Suprapubic skin (tissue), 4 donors: ENCODE measurements at regions not wholly inside any gene's neighbourhood (a gene's known extent, or its start where the extent isn't known, plus 50 kb on each side); places are given as distances from the start of the nearest gene placed in this dataset.

ENCODE experiments used
- DNase-seq, 2 donors: peaks; one replicate each; pipeline ENCODE4 v3.0.0-alpha.2; 2019; ENCODE audit warnings: low spot score in 2 of 2
- H3K27ac ChIP-seq: fragments of 200-600 bp; sonication (generic); one replicate; pipeline ENCODE4 v1.5.1; 2019
- H3K27me3 ChIP-seq: fragments of 200-600 bp; sonication (generic); one replicate; pipeline ENCODE4 v1.5.1; 2019
- H3K36me3 ChIP-seq: fragments of 200-600 bp; sonication (generic); one replicate; pipeline ENCODE4 v1.5.1; 2019
- H3K4me1 ChIP-seq: fragments of 200-600 bp; sonication (generic); one replicate; pipeline ENCODE4 v1.5.1; 2019
- H3K4me3 ChIP-seq: fragments of 200-600 bp; sonication (generic); one replicate; pipeline ENCODE4 v1.5.1; 2019; ENCODE audit warnings: mild to moderate bottlenecking
- H3K9me3 ChIP-seq: fragments of 200-600 bp; sonication (generic); one replicate; pipeline ENCODE4 v1.5.1; 2019
- CTCF ChIP-seq, 2 donors: fragments of 200-600 bp in 1 of 2; fragments of 450-650 bp in 1 of 2; sonication (generic) in 1 of 2; IDR thresholded peaks; one replicate each; pipeline ENCODE4 v1.5.1; 2016 to 2019; ENCODE audit warnings: antibody characterized with exemption in 2 of 2, mild to moderate bottlenecking in 1 of 2, moderate library complexity in 1 of 2
- EP300 ChIP-seq: sonication (generic); formaldehyde crosslinking; IDR thresholded peaks from one replicate; pipeline ENCODE4 v1.6.1; 2017; ENCODE audit warnings: antibody characterized with exemption
- POLR2A ChIP-seq, 2 donors: fragments of 450-650 bp; IDR thresholded peaks; one replicate each; pipeline ENCODE4 v1.6.1; 2017; ENCODE audit warnings: antibody characterized with exemption in 2 of 2, mild to moderate bottlenecking in 2 of 2, moderate library complexity in 2 of 2
- POLR2AphosphoS5 ChIP-seq, 3 donors: sonication (generic); formaldehyde crosslinking; IDR thresholded peaks; one replicate each; pipeline ENCODE4 v1.6.1; 2017; ENCODE audit warnings: antibody characterized with exemption in 3 of 3
- WGBS: methylation state at CpG from one replicate; pipeline ENCODE4 v1.1.5; 2018; 5-methylcytosine and 5-hydroxymethylcytosine counted together

GRCh38 chr9:30697958-30698357 is 1686.5 kb upstream of the ACO1 start:
- Histone ChIP-seq H3K27ac (no peak overlapping the region), H3K4me1 (no peaks in the 10 kb centered on the region), H3K9me3 (no peaks in the 10 kb centered on the region), H3K27me3 (no peaks in the 10 kb centered on the region), H3K4me3 (no peak overlapping the region), H3K36me3 (no peaks in the 10 kb centered on the region)
- DNase-seq: no peak
- TF ChIP-seq POLR2A (IDR thresholded peaks at IDR 0.05): no peak
- TF ChIP-seq POLR2AphosphoS5 (IDR thresholded peaks at IDR 0.05): no peak
- TF ChIP-seq EP300: no peak
- WGBS: 71% methylated on average over 2 of the region's 2 CpGs

DNA sequence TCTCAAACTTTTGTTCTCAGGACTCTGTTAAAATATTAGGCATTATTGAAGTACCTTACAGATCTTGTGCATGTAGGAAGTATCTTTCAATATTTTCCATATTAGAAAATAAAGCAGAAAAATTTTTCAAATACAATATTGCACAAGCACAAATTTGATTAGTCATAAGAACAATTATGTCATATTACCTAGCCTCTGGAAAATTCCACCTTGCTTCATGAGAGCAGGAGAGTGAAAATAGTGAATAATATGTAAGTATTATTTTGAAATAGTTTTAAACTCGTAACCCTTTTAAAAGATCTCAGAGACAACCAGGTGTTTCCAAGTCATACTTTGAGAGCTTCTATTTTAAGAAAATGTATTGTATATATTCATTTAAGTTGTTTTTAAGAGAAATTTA is 1672.9 kb upstream of the ACO1 start:
- no peak overlapping the region for H3K4me3 ChIP-seq
- H3K9me3 ChIP-seq: no peaks in the 10 kb centered on the region
- H3K4me1 ChIP-seq: no peaks in the 10 kb centered on the region
- TF ChIP-seq POLR2AphosphoS5 (IDR thresholded peaks at IDR 0.05) (no peak), CTCF (IDR thresholded peaks at IDR 0.05) (no peak), EP300 (no peak), POLR2A (IDR thresholded peaks at IDR 0.05) (no peak)
- no peak overlapping the region for H3K27ac ChIP-seq
- no peak for DNase-seq
- H3K36me3 ChIP-seq: no peaks in the 10 kb centered on the region
- 67% methylated on average over 1 of the region's 1 CpG for WGBS
- H3K27me3 ChIP-seq: no peaks in the 10 kb centered on the region

DNA sequence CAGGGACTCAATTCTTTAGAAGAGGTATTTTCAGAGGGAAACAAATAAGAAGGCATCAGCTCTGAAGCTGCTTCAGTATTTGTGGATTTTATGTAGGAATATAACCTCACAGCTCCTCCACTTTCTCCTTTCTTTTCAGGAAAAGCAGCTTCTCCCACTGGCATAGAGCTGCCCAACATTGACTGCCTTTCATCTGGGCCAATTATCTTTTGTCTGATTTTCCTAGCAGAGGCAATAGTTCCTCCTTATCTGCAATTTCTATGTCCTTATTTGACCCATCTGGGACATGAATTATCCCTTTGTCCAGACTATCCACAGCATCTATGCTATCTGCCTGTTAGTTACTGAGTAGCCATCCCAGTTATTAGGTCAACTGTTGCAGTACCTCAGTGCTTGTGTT is 1671.2 kb upstream of the ACO1 start:
- TF ChIP-seq POLR2AphosphoS5 (IDR thresholded peaks at IDR 0.05) (no peak), CTCF (IDR thresholded peaks at IDR 0.05) (no peak), POLR2A (IDR thresholded peaks at IDR 0.05) (no peak), EP300 (no peak)
- Histone ChIP-seq H3K36me3 (no peaks in the 10 kb centered on the region), H3K4me1 (no peaks in the 10 kb centered on the region), H3K27ac (no peak overlapping the region), H3K9me3 (no peaks in the 10 kb centered on the region), H3K27me3 (no peaks in the 10 kb centered on the region), H3K4me3 (no peak overlapping the region)
- DNase-seq: no peak

GRCh38 chr9:30714389-30714788 is 1670.1 kb upstream of the ACO1 start:
- no peak for TF ChIP-seq POLR2A (IDR thresholded peaks at IDR 0.05)
- Histone ChIP-seq H3K9me3 (no peaks in the 10 kb centered on the region), H3K36me3 (no peaks in the 10 kb centered on the region), H3K27me3 (no peaks in the 10 kb centered on the region), H3K4me1 (no peaks in the 10 kb centered on the region), H3K27ac (no peak overlapping the region), H3K4me3 (no peak overlapping the region)
- no peak for DNase-seq
- WGBS: 34% methylated on average over 1 of the region's 1 CpG

DNA sequence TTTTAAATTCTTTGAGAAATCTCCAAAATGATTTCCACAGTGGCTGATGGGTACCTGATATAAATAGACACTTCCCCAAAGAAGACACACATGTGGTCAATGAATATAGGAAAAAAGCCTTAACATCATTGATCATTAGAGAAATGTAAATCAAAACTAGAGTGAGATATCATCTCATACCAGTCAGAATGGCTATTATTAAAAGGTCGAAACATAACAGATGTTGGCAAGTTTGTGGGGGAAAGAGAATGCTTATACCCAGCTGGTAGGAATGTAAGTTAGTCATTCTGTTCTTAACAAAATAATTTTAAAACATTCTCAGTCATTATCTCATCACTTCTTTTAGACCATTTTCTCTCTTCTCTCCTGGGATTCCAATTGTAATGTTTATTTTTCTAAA is 1666.0 kb upstream of the ACO1 start:
- TF ChIP-seq EP300 (no peak), POLR2AphosphoS5 (IDR thresholded peaks at IDR 0.05) (no peak), POLR2A (IDR thresholded peaks at IDR 0.05) (no peak), CTCF (IDR thresholded peaks at IDR 0.05) (no peak)

GRCh38 chr9:30722065-30722464 is 1662.4 kb upstream of the ACO1 start:
- H3K36me3 ChIP-seq: no peaks in the 10 kb centered on the region
- no peak overlapping the region for H3K4me3 ChIP-seq
- 76% methylated on average over 5 of the region's 5 CpGs for WGBS
- no peaks in the 10 kb centered on the region for H3K27me3 ChIP-seq
- no peak for TF ChIP-seq POLR2AphosphoS5 (IDR thresholded peaks at IDR 0.05)
- TF ChIP-seq POLR2A (IDR thresholded peaks at IDR 0.05): no peak
- no peak for TF ChIP-seq CTCF (IDR thresholded peaks at IDR 0.05)
- TF ChIP-seq EP300: no peak
- no peaks in the 10 kb centered on the region for H3K9me3 ChIP-seq
- H3K27ac ChIP-seq: no peak overlapping the region
- no peak for DNase-seq
- no peaks in the 10 kb centered on the region for H3K4me1 ChIP-seq

More for the DNA sequence above, 1666.0 kb upstream of the ACO1 start:
- Histone ChIP-seq H3K36me3 (no peaks in the 10 kb centered on the region), H3K9me3 (no peaks in the 10 kb centered on the region), H3K4me1 (no peaks in the 10 kb centered on the region), H3K4me3 (no peak overlapping the region), H3K27ac (no peak overlapping the region), H3K27me3 (no peaks in the 10 kb centered on the region)
- DNase-seq: no peak
- 78% methylated on average over 1 of the region's 1 CpG for WGBS
